GM21390 (cell line): ENCODE measurements at regions not wholly inside any gene's neighbourhood (a gene's known extent, or its start where the extent isn't known, plus 50 kb on each side); places are given as distances from the start of the nearest gene placed in this dataset.

Source experiments
- ATAC-seq: cut with Tn5 transposase; IDR thresholded peaks from one replicate; pipeline ENCODE4 v1.9.1; 2021; ENCODE audit not compliant: unreplicated experiment

DNA sequence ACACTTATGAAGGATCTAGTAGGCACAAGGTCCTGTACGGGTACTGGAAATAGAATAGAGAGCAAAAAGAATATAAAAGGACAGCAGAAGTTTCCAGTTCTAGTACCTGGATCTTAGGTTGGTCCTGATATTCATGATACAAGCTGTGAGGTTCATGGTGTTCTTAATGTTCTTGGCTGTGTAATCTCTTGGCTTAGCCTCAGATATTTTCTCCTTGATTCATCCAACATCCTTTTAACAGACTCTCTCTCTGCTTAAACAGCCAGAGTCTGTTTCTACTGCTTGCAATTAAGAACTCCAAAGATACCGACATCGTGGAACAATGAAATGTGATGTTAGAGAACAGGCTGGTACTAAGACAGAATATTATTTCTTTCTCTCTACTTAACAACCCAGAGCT, 49.9 kb downstream of the CNTN3 start:
- ATAC-seq: no peak

DNA sequence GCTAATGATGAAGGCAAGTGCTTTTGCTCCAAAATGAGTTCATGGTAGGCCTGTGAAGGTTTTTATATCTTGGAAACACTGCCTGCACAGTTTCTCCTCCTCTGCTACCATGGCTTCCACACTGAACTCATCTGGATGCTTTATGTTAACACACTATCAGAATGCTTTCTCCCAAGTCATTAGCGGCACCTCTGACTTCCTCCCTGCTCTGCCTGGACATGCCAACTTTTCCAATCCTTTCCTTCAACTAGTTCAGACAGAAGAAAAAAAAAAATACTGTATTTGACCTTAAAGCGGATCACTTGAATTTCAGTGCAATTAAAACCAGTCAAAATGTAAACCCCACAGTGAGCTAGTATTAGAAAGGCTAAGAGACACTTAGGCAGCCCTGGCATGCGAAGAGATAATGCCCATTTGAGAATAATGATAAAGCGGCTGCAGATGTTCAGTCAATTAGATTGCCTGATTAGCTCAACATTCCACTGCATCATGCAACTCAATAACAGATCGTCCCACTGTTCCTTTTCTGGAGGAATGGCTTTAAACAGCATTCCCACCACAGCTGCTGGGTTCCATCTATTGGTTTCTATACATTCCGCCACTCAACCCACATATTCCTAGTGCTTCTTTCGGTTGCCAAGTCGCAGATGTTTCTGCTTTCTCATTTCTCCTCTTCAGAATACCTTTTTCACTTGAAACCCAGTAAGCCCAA, 51.7 kb downstream of the CNTN3 start:
- ATAC-seq: no peak

DNA sequence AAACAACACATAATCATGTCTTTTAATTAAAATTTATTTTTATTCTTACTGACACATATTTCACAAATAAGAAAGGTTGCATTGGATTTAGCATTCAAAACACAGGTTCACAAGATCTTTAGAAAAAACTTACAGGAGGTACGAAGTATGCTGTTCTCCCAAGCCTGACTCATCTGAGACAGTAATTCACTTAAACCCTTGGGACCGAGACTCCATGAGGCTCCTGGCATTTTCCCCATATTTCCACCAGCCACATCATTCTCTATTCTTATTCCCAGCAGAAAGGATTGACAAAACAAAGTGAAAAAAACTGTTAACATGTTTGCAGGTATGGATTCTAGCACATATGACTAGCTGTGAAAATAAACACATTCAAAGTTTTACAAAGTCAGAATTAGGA, 52.6 kb downstream of the CNTN3 start:
- ATAC-seq: no peak

DNA sequence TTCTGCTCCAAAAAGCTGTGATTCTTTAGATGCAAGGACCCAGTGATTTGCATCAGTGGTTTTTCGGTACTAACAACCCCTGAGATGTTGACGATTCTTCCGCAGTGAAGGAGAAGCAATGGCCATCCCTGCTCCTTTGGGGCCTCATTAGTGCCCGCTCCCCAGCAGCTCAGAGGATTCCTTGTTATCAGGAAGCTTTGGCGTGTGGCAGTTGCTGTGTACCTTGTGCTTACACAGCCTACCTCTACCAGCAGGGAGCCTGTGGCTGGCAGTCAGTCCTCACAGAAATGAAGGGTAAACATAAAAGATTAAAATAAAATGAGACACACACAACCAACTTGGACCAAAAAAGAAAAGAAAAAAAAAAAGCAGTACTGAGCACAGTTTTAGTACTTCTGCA, 55.2 kb downstream of the CNTN3 start:
- ATAC-seq: no peak

DNA sequence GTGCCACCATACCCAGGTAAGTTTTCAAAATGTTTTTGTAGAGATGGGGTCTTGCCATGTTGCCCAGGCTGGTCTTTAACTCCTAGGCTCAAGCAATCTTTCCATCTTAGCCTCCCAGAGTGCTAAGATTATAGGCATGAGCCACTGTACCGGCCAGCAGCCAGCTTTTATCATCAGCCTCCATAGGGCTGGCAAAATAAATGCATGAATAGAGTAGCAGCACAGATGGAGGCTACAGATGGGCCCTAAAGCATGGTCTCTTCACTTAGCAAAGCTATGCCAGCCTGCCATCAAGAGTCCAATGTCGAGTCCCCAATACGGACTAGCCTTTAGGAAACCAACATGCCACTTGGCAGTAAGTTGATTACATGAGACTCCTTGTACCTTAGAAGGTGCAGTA, 63.8 kb downstream of the CNTN3 start:
- no peak for ATAC-seq

DNA sequence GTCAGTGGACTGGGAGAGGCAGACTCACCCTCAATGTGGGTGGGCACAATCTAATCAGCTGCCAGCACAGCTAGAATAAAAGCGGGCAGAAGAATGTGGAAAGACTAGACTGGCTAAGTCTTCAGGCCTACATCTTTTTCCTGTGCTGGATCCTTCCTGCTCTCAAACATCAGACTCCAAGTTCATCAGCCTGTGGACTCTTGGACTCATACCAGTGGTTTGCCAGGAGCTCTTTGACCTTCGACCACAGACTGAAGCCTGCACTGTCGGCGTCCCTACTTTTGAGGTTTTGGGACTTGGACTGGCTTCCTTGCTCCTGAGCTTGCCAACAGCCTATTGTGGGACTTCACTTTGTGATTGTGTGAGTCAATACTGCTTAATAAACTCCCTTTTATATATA, 68.0 kb downstream of the CNTN3 start:
- no peak for ATAC-seq

DNA sequence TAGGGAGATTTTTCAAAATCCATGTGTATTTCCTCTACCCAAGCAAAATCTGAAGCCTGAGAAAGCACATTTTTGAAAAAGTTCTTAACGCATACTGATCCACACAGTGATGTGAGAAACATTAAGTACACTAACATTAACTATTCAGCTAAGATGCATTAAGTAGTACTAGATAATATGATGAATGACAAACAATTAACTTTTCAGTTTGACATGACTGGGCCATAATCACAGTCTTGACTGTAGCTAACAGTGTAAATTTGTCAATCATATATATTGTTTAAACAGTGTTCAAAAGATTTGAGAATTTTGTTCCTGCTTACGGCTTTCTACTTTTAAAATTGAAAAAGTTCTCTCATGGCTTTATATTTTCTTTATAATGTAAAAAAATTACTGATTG, 72.0 kb downstream of the CNTN3 start:
- ATAC-seq: no peak

DNA sequence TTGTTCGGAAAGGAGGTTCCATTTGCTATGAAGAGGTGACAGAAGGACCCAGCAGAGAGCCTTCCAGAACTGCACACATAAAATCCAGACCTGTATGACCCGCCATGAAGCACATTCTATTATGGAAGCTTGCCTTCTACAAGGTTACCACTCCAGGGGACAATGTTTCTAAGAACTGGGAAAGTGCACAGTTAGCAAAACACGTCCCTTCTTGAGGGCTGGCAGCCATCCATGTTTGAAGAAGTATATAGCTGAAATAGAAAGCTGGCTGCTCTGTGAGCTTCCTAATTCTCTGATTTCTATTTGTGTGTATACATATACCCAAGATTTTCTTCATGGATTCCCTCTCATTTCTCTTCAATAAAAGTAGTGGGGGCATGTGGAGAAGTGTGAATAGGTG, 74.6 kb downstream of the CNTN3 start:
- no peak for ATAC-seq

DNA sequence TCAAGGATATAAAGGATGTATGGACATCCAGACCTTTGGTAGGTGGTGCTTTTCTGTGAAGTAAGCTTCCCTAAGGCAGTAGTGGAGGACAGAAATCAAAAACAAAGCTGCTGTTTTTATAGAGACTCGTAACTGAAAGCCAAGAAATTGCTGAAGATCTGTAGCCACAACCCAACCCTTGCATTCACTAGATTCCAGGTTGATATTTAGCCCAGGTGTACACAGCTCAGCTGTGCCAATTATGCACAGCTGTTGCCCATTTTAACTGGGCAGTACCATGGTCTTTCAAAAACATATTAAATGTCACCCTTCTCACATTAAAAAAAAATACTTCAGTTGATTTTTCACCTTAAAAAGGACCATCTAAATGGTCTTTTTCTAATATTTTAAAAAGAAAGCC, 75.8 kb downstream of the CNTN3 start:
- ATAC-seq: no peak

DNA sequence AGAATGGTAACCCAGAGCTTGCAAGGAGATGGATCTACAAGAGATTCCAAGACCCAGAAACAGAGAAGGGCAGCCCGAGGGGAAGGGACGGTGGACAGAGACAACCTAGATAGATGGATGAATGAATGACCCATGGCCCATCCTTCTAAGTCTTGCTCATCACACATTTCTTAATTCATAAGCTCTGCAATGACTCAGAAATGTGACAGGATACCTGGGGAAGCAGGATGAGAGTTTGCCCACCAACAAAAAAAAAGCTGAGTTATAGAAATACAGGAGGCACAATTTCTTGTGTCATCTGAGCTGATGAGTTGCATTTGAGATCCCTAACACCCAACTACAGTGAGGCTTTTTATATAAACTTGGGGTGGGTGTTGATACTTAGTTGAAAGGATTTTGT, 76.6 kb downstream of the CNTN3 start:
- ATAC-seq: no peak

DNA sequence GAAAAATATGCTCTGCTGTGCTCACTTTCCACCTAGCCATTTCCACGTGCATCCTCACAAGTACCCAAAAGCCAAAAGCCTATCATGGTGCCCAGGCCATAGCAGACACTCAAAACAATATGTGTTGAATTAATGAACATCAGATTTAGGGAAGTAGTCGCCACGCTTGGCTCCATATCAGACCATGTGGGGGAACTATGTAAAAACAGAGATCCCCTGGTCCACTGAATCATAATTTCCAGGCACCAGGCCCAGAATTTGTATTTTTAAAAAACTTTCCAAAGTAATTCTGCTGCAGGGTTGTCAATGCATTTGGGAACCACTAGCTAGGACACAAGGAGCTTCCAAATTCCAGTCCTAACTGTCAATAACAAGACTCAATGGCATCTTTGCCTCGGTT, 77.3 kb downstream of the CNTN3 start:
- no peak for ATAC-seq

DNA sequence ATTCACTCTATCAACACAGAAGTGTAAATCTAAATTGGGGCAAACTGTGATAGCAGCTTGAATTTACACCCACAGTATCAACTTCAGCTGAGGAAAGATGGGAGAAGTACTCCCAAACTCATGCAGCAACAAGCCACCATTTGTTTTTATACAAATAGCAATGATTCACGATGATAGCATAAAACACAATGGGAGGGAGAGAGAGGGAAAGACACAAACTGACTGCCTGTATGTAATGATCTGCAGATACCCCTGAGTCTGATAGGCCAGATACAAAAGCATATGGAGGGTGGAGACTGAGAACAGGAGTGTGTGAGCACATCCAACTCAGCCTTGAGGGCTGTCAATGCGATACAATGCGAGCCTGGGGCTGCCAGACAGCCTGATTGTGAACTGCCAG, 79.2 kb downstream of the CNTN3 start:
- ATAC-seq: no peak

DNA sequence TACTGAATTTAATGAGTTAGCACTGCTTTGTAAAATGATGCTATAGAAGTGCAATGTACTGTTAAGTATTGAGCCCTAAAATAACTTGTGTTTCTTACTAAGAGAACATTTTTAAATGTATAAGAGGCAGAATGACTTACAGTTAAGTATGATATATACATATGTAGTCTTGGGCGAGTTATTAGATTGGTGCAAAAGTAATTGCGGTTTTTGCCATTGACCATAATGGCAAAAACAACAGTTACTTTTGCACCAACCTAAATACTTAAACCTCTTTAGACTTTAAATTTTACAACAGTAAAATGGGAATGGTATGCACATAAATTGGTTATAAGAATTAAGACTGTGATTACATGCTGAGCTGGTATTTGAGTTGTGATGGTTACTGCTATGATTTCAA, 79.8 kb downstream of the CNTN3 start:
- ATAC-seq: no peak

DNA sequence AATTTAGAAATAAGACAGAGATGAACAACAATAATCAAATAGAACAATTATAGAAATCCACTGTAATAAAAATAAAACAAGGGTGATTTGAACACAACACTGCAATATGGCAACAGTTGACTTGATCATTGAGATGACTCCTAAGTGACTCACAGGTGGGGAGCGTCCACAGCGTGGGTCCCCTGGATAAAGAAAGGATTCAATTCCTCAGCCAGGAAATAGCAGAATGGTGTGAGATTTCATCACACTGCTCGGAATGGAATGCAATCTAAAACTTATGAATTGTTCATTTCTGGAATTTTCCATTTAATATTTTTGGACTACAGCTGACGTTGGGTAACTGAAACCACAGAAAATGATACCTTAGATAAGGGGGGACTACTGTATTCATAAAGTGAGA, 82.0 kb downstream of the CNTN3 start:
- ATAC-seq: no peak

DNA sequence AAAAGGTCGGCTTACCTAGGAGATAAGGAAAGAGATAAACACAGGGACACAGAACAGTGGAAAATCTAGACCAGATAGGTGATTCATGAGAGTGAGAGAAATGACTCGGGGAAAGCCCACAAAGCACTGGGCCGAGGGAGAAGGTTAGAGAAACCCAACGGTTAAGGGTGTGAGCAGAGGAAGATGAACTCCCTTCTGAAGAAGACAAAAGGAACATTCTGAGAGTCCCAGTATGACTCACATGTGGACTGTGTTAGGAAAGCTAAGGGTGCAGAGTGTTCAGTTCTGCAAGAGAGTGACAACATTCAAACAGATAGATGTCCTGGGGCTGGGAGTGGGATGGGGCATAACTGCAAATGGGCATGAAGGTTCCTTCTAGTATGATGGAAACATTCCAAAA, 83.0 kb downstream of the CNTN3 start:
- no peak for ATAC-seq

DNA sequence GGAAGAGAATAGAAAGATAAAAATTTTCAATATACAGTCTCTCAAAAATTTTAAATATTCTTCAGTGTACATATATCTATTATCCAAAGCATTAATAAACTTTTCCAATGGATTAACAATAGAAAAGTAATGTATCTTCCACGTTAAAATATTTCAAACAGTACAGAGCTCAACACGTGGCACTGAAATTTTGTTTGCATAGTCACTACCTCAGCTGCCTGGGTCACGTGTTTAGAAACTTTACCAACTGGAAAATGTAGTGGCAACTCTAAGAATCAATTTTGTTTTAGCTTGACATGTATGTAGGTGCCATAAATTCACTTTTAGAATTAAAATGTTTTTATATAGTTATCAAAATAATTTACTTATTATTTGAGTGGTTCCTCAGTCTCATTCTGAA, 85.3 kb downstream of the CNTN3 start:
- ATAC-seq: no peak

DNA sequence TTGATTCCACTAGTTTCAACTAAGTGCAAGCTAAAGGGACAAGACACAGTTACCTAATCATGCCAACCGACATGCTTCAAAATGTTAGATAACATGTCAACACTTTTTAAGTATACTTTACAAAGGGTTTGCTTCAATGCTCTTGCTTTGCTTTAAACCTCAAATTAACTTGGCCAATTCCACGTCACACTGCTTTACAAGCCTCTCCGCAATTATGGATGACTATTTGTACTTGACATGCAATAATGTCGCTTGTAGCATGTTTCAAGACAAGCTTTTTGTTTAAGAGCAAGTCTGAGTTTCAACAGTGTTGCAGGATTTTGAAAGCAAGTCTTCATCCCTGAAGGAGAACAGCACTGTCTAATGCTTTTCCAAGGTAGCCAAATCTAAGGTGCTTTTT, 86.9 kb downstream of the CNTN3 start:
- no peak for ATAC-seq

DNA sequence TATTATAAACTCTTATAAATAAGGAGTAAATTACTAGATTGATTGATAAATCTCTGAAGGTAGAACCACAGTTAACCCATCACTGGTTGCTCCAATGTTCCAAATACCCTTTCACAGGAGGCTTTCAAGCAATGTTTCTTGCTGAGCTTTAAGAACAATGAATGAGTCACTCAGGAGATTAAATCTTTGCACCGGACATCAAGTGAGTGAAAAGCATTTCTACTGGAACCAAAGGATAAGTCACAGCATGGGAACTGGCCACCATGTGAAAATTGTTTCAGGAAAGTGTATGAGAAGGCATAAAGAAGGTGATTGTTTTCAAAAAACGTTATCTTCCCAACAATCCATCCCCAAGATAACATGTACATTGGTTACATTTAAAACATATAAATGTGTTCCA, 90.6 kb downstream of the CNTN3 start:
- ATAC-seq: no peak

DNA sequence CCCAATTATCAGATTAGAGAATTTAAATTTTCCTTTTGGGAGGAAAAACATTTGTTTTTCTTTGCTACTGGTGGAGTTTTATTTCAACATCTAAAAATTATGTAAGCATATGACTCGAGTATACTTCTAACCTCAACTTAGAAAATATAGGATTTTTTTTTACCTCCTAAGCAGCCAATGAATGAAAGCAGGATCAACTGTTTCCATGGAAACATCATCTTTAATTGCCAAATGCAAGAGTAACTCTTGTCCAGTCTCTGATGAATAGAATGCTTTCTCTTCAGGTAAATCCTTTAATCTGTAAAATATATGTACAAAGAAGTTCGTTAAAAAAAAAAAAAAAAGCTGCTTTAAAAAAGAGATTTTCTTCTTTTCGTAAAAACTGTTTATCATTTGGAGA, 93.6 kb downstream of the CNTN3 start:
- ATAC-seq: no peak

DNA sequence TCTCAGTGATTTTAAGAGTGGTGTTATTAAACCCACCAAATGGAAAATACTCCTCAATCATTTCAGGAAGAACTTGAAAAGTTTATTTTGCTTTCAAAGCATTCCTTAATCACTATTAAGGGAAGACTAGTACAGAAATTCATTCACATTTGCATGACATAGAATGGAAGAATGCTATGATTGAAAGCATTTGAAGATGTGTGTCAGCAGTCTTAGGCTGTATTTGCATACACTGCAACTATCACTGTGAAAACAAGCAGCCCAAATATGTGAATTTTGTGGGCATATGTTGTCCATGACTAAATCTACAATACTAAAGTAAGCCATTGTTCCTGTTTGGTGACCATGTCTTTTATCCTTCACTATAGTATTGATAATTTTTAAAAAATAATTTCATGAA, 95.8 kb downstream of the CNTN3 start:
- ATAC-seq: no peak

DNA sequence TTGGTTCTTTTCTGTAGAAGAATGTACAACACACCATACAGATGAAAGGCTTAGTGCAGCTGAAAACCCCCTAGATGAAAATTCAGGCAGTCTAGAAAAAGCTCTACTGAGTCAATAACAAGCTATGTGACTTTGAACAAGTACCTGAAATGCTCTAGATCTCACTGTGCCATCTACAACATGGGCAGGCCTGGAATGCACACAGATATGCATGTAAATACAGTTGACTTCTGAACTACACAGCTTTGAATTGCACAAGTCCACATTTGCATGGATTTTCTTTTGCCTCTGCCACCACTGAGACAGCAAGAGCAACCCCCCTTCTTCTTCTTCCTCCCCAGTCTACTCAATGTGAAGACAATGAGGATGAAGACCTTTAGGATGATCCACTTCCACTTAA, 98.4 kb downstream of the CNTN3 start:
- no peak for ATAC-seq

DNA sequence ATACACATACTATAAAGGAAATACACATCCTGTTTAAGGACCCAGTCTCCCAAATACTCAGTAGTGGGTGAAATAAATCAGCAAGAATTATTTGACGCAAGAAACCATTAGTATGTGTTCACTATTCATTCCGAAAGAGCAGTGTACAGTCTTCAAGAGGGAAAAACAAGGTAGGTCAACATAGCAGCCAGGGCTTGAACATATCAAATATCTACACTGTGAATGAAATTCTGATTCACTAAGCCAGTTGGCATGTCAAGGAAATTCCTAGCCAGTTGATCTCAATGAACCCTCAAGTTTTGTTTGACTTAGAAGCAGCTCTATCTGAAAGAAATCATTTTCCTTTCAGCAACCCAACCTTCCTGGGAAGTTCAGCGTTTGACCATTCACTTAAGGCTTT, 99.0 kb downstream of the CNTN3 start:
- ATAC-seq: no peak

DNA sequence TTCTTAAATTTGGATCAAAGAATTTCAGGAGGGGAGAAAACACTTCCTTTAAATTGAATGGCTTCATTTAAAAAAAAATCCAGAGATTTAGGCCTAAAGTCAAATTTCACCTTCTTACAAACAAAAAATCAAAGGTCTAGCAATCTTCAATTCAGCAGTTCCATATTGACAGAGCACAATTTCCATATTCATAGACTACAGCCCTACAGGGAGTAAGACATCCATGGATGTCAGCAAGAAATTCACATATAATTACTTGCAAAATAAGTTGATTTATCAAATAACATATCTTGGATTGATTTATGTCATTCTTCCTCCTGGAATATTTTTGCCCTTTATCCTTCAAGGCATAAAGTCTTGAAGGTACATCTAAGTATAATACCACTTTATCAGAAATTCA, 103.4 kb downstream of the CNTN3 start:
- no peak for ATAC-seq
